Right atrium auricular region (tissue), 2 donors: ENCODE measurements at regions not wholly inside any gene's neighbourhood (a gene's known extent, or its start where the extent isn't known, plus 50 kb on each side); places are given as distances from the start of the nearest gene placed in this dataset.
A peak's percentile ranks its signal among the peaks of the same experiment; 100 is the strongest.

Experiments
- DNase-seq: peaks from one replicate; pipeline ENCODE4 v3.0.0-alpha.2; 2019; ENCODE audit warnings: low spot score
- H3K27ac ChIP-seq, 2 donors: fragments of 200-600 bp; sonication (generic); 1 replicate in 1 of 2; 2 replicates in 1 of 2; pipeline ENCODE4 v1.5.1; 2016 to 2019
- H3K27me3 ChIP-seq, 2 donors: fragments of 200-600 bp; sonication (generic); one replicate each; pipeline versions ENCODE4 v1.5.1 to v1.6.0; 2017 to 2019
- H3K36me3 ChIP-seq: fragments of 200-600 bp; sonication (generic); one replicate; pipeline ENCODE4 v1.5.1; 2016
- H3K4me1 ChIP-seq, 2 donors: fragments of 200-600 bp; sonication (generic); one replicate each; pipeline versions ENCODE4 v1.5.1 to v1.6.0; 2017 to 2019
- H3K4me3 ChIP-seq, 2 donors: fragments of 200-600 bp; sonication (generic); 1 replicate in 1 of 2; 2 replicates in 1 of 2; pipeline ENCODE4 v1.5.1; 2017 to 2019; ENCODE audit warnings: mild to moderate bottlenecking in 1 of 2, moderate library complexity in 1 of 2
- H3K9me3 ChIP-seq, 2 donors: fragments of 200-600 bp; sonication (generic); one replicate each; pipeline ENCODE4 v1.5.1; 2019
- TF ChIP-seq, protein P1 (sequence below), 2 donors: fragments of 200-600 bp; sonication (generic); IDR thresholded peaks; one replicate each; pipeline ENCODE4 v1.5.1; 2019; ENCODE audit warnings: antibody characterized with exemption in 2 of 2

DNA sequence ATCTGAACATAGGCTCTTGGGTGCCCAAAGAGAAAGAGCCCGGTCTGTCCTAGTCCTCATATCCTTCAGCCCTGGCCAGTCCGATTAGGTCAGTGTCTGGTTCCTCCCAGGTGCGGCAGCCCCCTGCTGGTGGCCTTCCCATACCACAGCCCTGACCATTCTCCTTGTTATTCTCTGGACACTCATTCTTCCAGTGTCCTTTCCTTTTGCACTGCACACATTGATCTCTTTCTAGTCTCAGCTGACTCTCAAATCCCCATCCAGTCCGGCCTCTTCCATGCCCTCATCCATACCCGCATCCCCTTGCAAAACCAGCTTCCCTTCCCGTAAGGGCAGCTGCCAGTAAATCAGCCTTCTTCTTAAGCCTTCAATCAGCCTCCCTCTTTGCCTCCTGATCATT lies 1316.3 kb downstream of the TMEM121 start:
- peaks cover 0 to 4% of the 10 kb centered on the region in 2 donors for H3K4me1 ChIP-seq
- no peaks in the 10 kb centered on the region for H3K9me3 ChIP-seq
- TF ChIP-seq, protein P1, sequence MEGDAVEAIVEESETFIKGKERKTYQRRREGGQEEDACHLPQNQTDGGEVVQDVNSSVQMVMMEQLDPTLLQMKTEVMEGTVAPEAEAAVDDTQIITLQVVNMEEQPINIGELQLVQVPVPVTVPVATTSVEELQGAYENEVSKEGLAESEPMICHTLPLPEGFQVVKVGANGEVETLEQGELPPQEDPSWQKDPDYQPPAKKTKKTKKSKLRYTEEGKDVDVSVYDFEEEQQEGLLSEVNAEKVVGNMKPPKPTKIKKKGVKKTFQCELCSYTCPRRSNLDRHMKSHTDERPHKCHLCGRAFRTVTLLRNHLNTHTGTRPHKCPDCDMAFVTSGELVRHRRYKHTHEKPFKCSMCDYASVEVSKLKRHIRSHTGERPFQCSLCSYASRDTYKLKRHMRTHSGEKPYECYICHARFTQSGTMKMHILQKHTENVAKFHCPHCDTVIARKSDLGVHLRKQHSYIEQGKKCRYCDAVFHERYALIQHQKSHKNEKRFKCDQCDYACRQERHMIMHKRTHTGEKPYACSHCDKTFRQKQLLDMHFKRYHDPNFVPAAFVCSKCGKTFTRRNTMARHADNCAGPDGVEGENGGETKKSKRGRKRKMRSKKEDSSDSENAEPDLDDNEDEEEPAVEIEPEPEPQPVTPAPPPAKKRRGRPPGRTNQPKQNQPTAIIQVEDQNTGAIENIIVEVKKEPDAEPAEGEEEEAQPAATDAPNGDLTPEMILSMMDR (IDR thresholded peaks at IDR 0.05): peak in 1 of 2 donors; percentile 25
- no peak overlapping the region for H3K27ac ChIP-seq
- no peak for DNase-seq
- H3K27me3 ChIP-seq: no peaks in the 10 kb centered on the region
- H3K36me3 ChIP-seq: no peaks in the 10 kb centered on the region
- no peak overlapping the region for H3K4me3 ChIP-seq

GRCh38 chr14:106843386-106843785 lies 1317.0 kb downstream of the TMEM121 start:
- peak overlapping the region in 1 of 2 donors; percentile 42 for H3K4me3 ChIP-seq
- no peaks in the 10 kb centered on the region for H3K9me3 ChIP-seq
- no peak for DNase-seq
- peaks cover 0 to 4% of the 10 kb centered on the region in 2 donors for H3K4me1 ChIP-seq
- TF ChIP-seq, protein P1 (IDR thresholded peaks at IDR 0.05): no peak
- H3K27me3 ChIP-seq: no peaks in the 10 kb centered on the region
- H3K36me3 ChIP-seq: no peaks in the 10 kb centered on the region
- no peak overlapping the region for H3K27ac ChIP-seq

DNA sequence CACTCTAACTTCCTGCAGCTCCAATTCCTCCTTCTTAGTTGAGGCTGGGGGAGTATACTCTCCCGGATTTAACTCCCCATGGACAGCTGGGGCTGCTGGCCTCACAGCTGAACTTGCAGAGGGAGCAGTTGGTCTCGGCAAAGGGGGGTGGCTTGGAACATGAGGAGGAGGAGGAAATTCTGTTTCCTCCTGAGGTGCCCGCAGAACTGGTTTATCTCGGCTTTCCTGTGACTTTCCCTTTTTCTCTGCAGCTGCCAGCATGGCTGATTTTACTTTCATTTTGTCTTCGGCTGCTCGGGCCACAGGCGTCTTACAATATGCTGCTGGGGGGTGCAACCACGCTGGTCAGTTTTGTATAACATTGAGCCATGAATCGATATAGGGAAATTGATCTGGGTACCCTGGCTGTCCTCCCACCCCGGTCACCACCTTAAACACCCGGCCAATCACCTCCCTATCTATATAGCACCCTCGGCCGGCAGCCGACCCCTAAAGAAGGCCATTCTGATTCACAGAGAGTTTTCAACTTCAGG lies 1317.6 kb downstream of the TMEM121 start:
- H3K27ac ChIP-seq: peak overlapping the region; percentile 66 to 71

DNA sequence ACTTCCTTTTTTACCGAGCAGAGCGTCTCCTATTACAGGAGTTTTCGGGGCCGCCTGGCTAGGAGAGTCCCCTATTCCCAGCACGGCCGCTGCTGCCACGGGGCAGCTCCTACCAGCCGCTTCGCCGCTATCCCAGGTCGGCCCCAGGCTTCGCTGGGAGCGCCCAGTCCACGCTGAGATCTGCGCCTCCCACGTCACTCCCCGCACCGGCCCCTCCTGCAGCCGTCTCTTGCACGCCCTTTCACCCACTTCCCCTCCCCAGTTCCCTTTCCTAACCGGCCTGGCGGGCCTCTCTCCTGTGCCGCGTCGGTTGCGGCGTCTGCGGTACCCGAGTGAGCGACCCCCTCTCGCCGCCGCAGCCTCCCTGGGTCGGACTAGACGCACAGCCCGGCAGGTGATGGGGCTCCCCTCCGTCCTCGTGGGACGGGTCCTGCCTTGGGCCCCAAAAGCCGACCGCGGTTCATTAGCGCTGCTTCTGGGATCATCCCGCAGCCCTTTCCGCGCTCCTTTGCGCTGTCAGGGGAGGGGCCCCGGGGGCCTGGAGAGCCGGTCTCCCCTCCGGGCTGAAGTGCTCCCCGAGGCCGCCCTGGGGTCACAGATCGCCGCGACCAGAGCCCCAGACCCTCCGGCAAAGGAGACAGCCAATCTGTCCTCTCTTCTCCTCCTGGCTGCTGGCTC lies 1318.4 kb downstream of the TMEM121 start:
- no peak for DNase-seq
- Histone ChIP-seq H3K4me3 (peak overlapping the region; percentile 25 to 42), H3K9me3 (no peaks in the 10 kb centered on the region), H3K4me1 (peaks cover 0 to 4% of the 10 kb centered on the region in 2 donors), H3K36me3 (no peaks in the 10 kb centered on the region), H3K27ac (peak overlapping the region; percentile 66 to 71), H3K27me3 (no peaks in the 10 kb centered on the region)
- TF ChIP-seq, protein P1 (IDR thresholded peaks at IDR 0.05): no peak

More for the DNA sequence above, 1317.6 kb downstream of the TMEM121 start:
- Histone ChIP-seq H3K4me1 (peaks cover 0 to 4% of the 10 kb centered on the region in 2 donors), H3K4me3 (peak overlapping the region; percentile 25 to 42), H3K36me3 (no peaks in the 10 kb centered on the region), H3K9me3 (no peaks in the 10 kb centered on the region), H3K27me3 (no peaks in the 10 kb centered on the region)
- TF ChIP-seq, protein P1 (IDR thresholded peaks at IDR 0.05): no peak
- DNase-seq: no peak

GRCh38 chr14:106845286-106846087 lies 1319.1 kb downstream of the TMEM121 start:
- H3K27me3 ChIP-seq: no peaks in the 10 kb centered on the region
- H3K36me3 ChIP-seq: no peaks in the 10 kb centered on the region
- peak overlapping the region; percentile 66 to 71 for H3K27ac ChIP-seq
- H3K4me3 ChIP-seq: peak overlapping the region; percentile 7 to 42
- no peak for DNase-seq
- TF ChIP-seq, protein P1 (IDR thresholded peaks at IDR 0.05): no peak
- H3K9me3 ChIP-seq: no peaks in the 10 kb centered on the region
- peaks cover 0 to 4% of the 10 kb centered on the region in 2 donors for H3K4me1 ChIP-seq
